GM12878 (cell line): ENCODE measurements at regions not wholly inside any gene's neighbourhood (a gene's known extent, or its start where the extent isn't known, plus 50 kb on each side); places are given as distances from the start of the nearest gene placed in this dataset.

ENCODE experiments used
- ATAC-seq: fragments of 200-7000 bp; cut with Tn5 transposase; 3 replicates; pipeline ENCODE4 v1.9.1; 2020; ENCODE audit warnings: mild to moderate bottlenecking, moderate library complexity
- BruUV-seq: library from RNA; stranded (reverse); fragments of 400-500 nt; replicated peaks from 2 replicates; lab custom pipeline; 2021; lab: Mats Ljungman, UMichigan
- CTCF ChIA-PET: fragments of 300-600 bp; sonication (Branson Sonifier 250); formaldehyde crosslinking; extraction: SDS; loops from one replicate; lab custom pipeline; 2021; ENCODE audit warnings: inconsistent platforms; lab: Yijun Ruan, JAX
- POLR2A ChIA-PET: fragments of 350-600 bp; formaldehyde crosslinking; extraction: SDS; loops from one replicate; lab custom pipeline; 2021; ENCODE audit warnings: inconsistent platforms; lab: Charles Lee
- RAD21 ChIA-PET: fragments of 300-600 bp; sonication (Branson Sonifier 250); formaldehyde crosslinking; loops from one replicate; lab custom pipeline; 2023; ENCODE audit warnings: antibody characterized with exemption; ENCODE audit not compliant: unreplicated experiment; lab: Charles Lee
- SMC1A ChIA-PET: fragments of 300-600 bp; sonication (Branson Sonifier 250); formaldehyde crosslinking; loops from one replicate; lab custom pipeline; 2023; ENCODE audit not compliant: unreplicated experiment, uncharacterized antibody; lab: Charles Lee
- DNase-seq: peaks from one replicate; pipeline ENCODE4 v3.0.0-alpha.2; 2011; ENCODE audit warnings: low read depth, low spot score
- FAIRE-seq: peaks from 3 replicates; lab custom pipeline; 2011; peaks lifted over from hg19 to GRCh38; lab: Jason Lieb, UNC
- H2AFZ ChIP-seq: 2 replicates; pipeline ENCODE4 v1.6.0; 2011; ENCODE audit warnings: low read depth, low read length, control low read depth; ENCODE audit not compliant: control insufficient read depth
- H3K27ac ChIP-seq: 2 replicates; pipeline ENCODE4 v1.5.1; 2011; ENCODE audit warnings: control low read depth; ENCODE audit not compliant: control insufficient read depth, insufficient read depth
- H3K27me3 ChIP-seq, 2 experiments: replicated peaks in 1 of 2; 2 replicates each; pipeline versions ENCODE4 v1.6.0 to v1.6.1; 2011; ENCODE audit warnings: low read length in 1 of 2; ENCODE audit not compliant: control insufficient read depth in 2 of 2, insufficient read depth in 2 of 2
- H3K36me3 ChIP-seq, 2 experiments: 2 replicates each; pipeline ENCODE4 v1.5.1; 2011; ENCODE audit warnings: low read length in 1 of 2; ENCODE audit not compliant: control insufficient read depth in 2 of 2, insufficient read depth in 2 of 2
- H3K4me1 ChIP-seq: 2 replicates; pipeline ENCODE4 v1.6.1; 2011; ENCODE audit warnings: mild to moderate bottlenecking, low read length, moderate library complexity, mixed read lengths; ENCODE audit not compliant: control insufficient read depth, insufficient read depth
- H3K4me2 ChIP-seq: 2 replicates; pipeline ENCODE4 v1.6.0; 2011; ENCODE audit warnings: control low read depth; ENCODE audit not compliant: control insufficient read depth, insufficient read depth
- H3K4me3 ChIP-seq: fragments of 200-600 bp; sonication (generic); 2 replicates; pipeline ENCODE4 v1.5.1; 2016
- H3K79me2 ChIP-seq: 2 replicates; pipeline ENCODE4 v1.6.0; 2011; ENCODE audit warnings: low read length; ENCODE audit not compliant: control insufficient read depth, insufficient read depth
- H3K9ac ChIP-seq: 2 replicates; pipeline ENCODE4 v1.8.0; 2011; ENCODE audit warnings: low read length, control low read depth, mixed read lengths; ENCODE audit not compliant: control insufficient read depth, insufficient read depth
- H3K9me3 ChIP-seq: replicated peaks from 3 replicates; pipeline ENCODE4 v1.5.1; 2011; ENCODE audit warnings: mild to moderate bottlenecking, low read length; ENCODE audit not compliant: control insufficient read depth, insufficient read depth
- H4K20me1 ChIP-seq: 2 replicates; pipeline ENCODE4 v1.6.0; 2011; ENCODE audit not compliant: control insufficient read depth, insufficient read depth
- BACH1 ChIP-seq: fragments of 450-650 bp; IDR thresholded peaks from 2 replicates; pipeline ENCODE4 v1.6.1; 2017; ENCODE audit warnings: mild to moderate bottlenecking, borderline replicate concordance
- EGR1 ChIP-seq, 2 experiments: IDR thresholded peaks; 1 replicate in 1 of 2; 2 replicates in 1 of 2; pipeline ENCODE4 v1.6.1; 2011 to 2012; ENCODE audit warnings: low read depth in 2 of 2, low read length in 2 of 2, borderline replicate concordance in 1 of 2, mild to moderate bottlenecking in 1 of 2, moderate library complexity in 1 of 2
- IRF3 ChIP-seq: fragments of 450-650 bp; IDR thresholded peaks from 2 replicates; pipeline ENCODE4 v1.6.1; 2014; ENCODE audit warnings: mild to moderate bottlenecking
- IRF4 ChIP-seq: IDR thresholded peaks from 2 replicates; pipeline ENCODE4 v1.6.1; 2011; ENCODE audit warnings: low read depth, low read length
- IRF5 ChIP-seq: fragments of 450-650 bp; IDR thresholded peaks from 2 replicates; pipeline ENCODE4 v1.6.1; 2017; ENCODE audit warnings: borderline replicate concordance
- NFYA ChIP-seq: IDR thresholded peaks from 2 replicates; pipeline ENCODE4 v1.6.1; 2011; ENCODE audit warnings: low read depth, mild to moderate bottlenecking, low read length, improper control_type of control experiment, borderline replicate concordance
- NFYB ChIP-seq: IDR thresholded peaks from 2 replicates; pipeline ENCODE4 v1.6.1; 2011; ENCODE audit warnings: low read depth, mild to moderate bottlenecking, low read length, improper control_type of control experiment, moderate library complexity; ENCODE audit not compliant: insufficient read depth
- PAX5 ChIP-seq: IDR thresholded peaks from 2 replicates; pipeline ENCODE4 v1.6.1; 2011; ENCODE audit warnings: low read depth, low read length, borderline replicate concordance
- REST ChIP-seq: IDR thresholded peaks from 2 replicates; pipeline ENCODE4 v1.6.1; 2012; ENCODE audit warnings: mild to moderate bottlenecking, low read depth, low read length
- SIN3A ChIP-seq: IDR thresholded peaks from 2 replicates; pipeline ENCODE4 v1.6.1; 2012; ENCODE audit warnings: low read depth, low read length, improper control_type of control experiment
- SUPT20H ChIP-seq: IDR thresholded peaks from 2 replicates; pipeline ENCODE4 v1.6.1; 2011; ENCODE audit warnings: low read depth, mild to moderate bottlenecking, low read length, moderate library complexity, borderline replicate concordance; ENCODE audit not compliant: control insufficient read depth
- TCF3 ChIP-seq: IDR thresholded peaks from 2 replicates; pipeline ENCODE4 v1.6.1; 2012; ENCODE audit warnings: low read depth, mild to moderate bottlenecking, low read length, borderline replicate concordance; ENCODE audit not compliant: insufficient read depth
- WGBS: methylation state at CpG from one replicate; pipeline ENCODE4 v1.1.6; 2016; ENCODE audit warnings: low lambda C conversion rate; ENCODE audit not compliant: insufficient replicate concordance, insufficient coverage; ENCODE audit errors: missing lambda C conversion rate; 5-methylcytosine and 5-hydroxymethylcytosine counted together
- in situ Hi-C: fragments of 300-500 bp; cut with MboI; formaldehyde crosslinking; loops from 9 replicates; pipeline ENCODE4 v1.14.3; 2018; ENCODE audit warnings: mixed read lengths
- intact Hi-C: fragments of 100-400 bp; cut with micrococcal nuclease; formaldehyde crosslinking; loops from one replicate; pipeline ENCODE4 v1.14.2; 2022; ENCODE audit not compliant: unreplicated experiment

GRCh38 chr18:71189581-71189980, 900.7 kb downstream of the SOCS6 start (continued):
- TF ChIP-seq REST: no peak

GRCh38 chr18:71168557-71169145, 879.8 kb downstream of the SOCS6 start:
- Histone ChIP-seq H2AFZ (no peak overlapping the region), H3K4me2 (no peak overlapping the region), H3K4me3 (no peak overlapping the region), H3K4me1 (no peaks in the 10 kb centered on the region), H4K20me1 (no peaks in the 10 kb centered on the region), H3K27ac (no peak overlapping the region), H3K9ac (no peak overlapping the region), H3K36me3 (no peaks in the 10 kb centered on the region), H3K9me3 (no peaks in the 10 kb centered on the region), H3K27me3 (no peaks in the 10 kb centered on the region), H3K79me2 (no peaks in the 10 kb centered on the region)
- no TSS peak for BruUV-seq
- ChIA-PET RAD21 (no interaction called here), CTCF (no interaction called here), POLR2A (no interaction called here), SMC1A (interaction anchor here (0.7 kb wide), 1 partner anchor 744 kb away, joined by 3 read pairs; no protein-coding TSS in a partner anchor)
- 13% methylated on average over 4 of the region's 4 CpGs for WGBS
- ATAC-seq (no peak), FAIRE-seq (no peak), DNase-seq (no peak)
- in situ Hi-C loops: no loop called here
- intact Hi-C loops: no loop called here
- no peak for TF ChIP-seq TCF3
- no peak for TF ChIP-seq REST
- no peak for TF ChIP-seq PAX5
- TF ChIP-seq IRF4: no peak
- TF ChIP-seq IRF5: no peak
- TF ChIP-seq NFYB: no peak
- no peak for TF ChIP-seq BACH1
- no peak for TF ChIP-seq NFYA
- TF ChIP-seq SUPT20H: no peak
- no peak for TF ChIP-seq SIN3A
- TF ChIP-seq IRF3: no peak
- TF ChIP-seq EGR1 (IDR thresholded peaks at IDR 0.05; ENCODE audit: borderline replicate concordance in 1 of 2, low read depth in 2 of 2, low read length in 2 of 2): no peak
